DMS79 (cell line): ENCODE measurements at regions not wholly inside any gene's neighbourhood (a gene's known extent, or its start where the extent isn't known, plus 50 kb on each side); places are given as distances from the start of the nearest gene placed in this dataset.

ENCODE experiments used
- DNase-seq: peaks from one replicate; lab custom pipeline; 2025; lab: John Stamatoyannopoulos, UW

- DNase-seq, result no peak
These were observed 969.7 kb downstream of the DSC3 start for GRCh38 chr18:30072609-30073385.

- no peak for DNase-seq
These were observed 976.3 kb downstream of the DSC3 start for GRCh38 chr18:30066288-30066687.

- DNase-seq, result no peak
These were observed 985.1 kb downstream of the DSC3 start for GRCh38 chr18:30057398-30057797.

GRCh38 chr18:30056528-30056927, 986.0 kb downstream of the DSC3 start:
- DNase-seq, result no peak

- no peak for DNase-seq
These were observed 998.0 kb downstream of the DSC3 start for GRCh38 chr18:30044496-30044895.

- DNase-seq, result no peak
These were observed 1003.3 kb downstream of the DSC3 start for GRCh38 chr18:30039201-30039600.

- no peak for DNase-seq
These were observed 1007.7 kb downstream of the DSC3 start for GRCh38 chr18:30034818-30035217.

- DNase-seq, result no peak
These were observed 1026.4 kb downstream of the DSC3 start for GRCh38 chr18:30016179-30016578.

GRCh38 chr18:30004965-30005364, 1037.6 kb downstream of the DSC3 start:
- no peak for DNase-seq

GRCh38 chr18:29982218-29982617, 1060.3 kb downstream of the DSC3 start:
- no peak for DNase-seq

- DNase-seq, result no peak
These were observed 1062.7 kb downstream of the DSC3 start for GRCh38 chr18:29979881-29980280.

GRCh38 chr18:29969876-29970275, 1072.7 kb downstream of the DSC3 start:
- DNase-seq, result no peak

GRCh38 chr18:29962579-29962978, 1080.0 kb downstream of the DSC3 start:
- DNase-seq, result no peak

- no peak for DNase-seq
These were observed 1082.0 kb downstream of the DSC3 start for GRCh38 chr18:29960539-29960938.

- no peak for DNase-seq
These were observed 1112.3 kb downstream of the DSC3 start for GRCh38 chr18:29930231-29930630.

- no peak for DNase-seq
These were observed 1114.5 kb downstream of the DSC3 start for GRCh38 chr18:29928081-29928480.

GRCh38 chr18:29925566-29925965, 1117.0 kb downstream of the DSC3 start:
- DNase-seq, result no peak

- no peak for DNase-seq
These were observed 1130.2 kb downstream of the DSC3 start for GRCh38 chr18:29912351-29912750.

GRCh38 chr18:29892960-29893558, 1149.5 kb downstream of the DSC3 start:
- DNase-seq, result no peak

- no peak for DNase-seq
These were observed 1159.4 kb downstream of the DSC3 start for GRCh38 chr18:29883114-29883513.

- DNase-seq, result no peak
These were observed 1159.9 kb downstream of the DSC3 start for GRCh38 chr18:29882620-29883019.

- DNase-seq, result no peak
These were observed 1162.8 kb downstream of the DSC3 start for GRCh38 chr18:29879763-29880162.

GRCh38 chr18:29874519-29875098, 1167.9 kb downstream of the DSC3 start:
- DNase-seq, result no peak
